Osteoblast (primary cell): ENCODE measurements at regions not wholly inside any gene's neighbourhood (a gene's known extent, or its start where the extent isn't known, plus 50 kb on each side); places are given as distances from the start of the nearest gene placed in this dataset.

ENCODE experiments used
- DNase-seq: peaks from one replicate; pipeline ENCODE4 v3.0.0; 2011; ENCODE audit warnings: low spot score, mixed read lengths; ENCODE audit not compliant: insufficient read length; ENCODE audit errors: missing footprints
- H2AFZ ChIP-seq: 2 replicates; pipeline ENCODE4 v1.6.0; 2011; ENCODE audit warnings: mild to moderate bottlenecking, low read length
- H3K27ac ChIP-seq: 2 replicates; pipeline ENCODE4 v1.5.1; 2011; ENCODE audit warnings: mild to moderate bottlenecking, low read depth, low read length, moderate library complexity
- H3K27me3 ChIP-seq: 2 replicates; pipeline ENCODE4 v1.6.0; 2012; ENCODE audit warnings: mild to moderate bottlenecking, control low read depth, inconsistent platforms, low read length, moderate library complexity; ENCODE audit not compliant: insufficient read depth
- H3K36me3 ChIP-seq: 2 replicates; pipeline ENCODE4 v1.5.1; 2011; ENCODE audit warnings: mild to moderate bottlenecking, low read length, control low read depth, moderate library complexity; ENCODE audit not compliant: insufficient read depth
- H3K4me1 ChIP-seq: 2 replicates; pipeline ENCODE4 v1.5.1; 2011; ENCODE audit warnings: mild to moderate bottlenecking, low read length, control low read depth, moderate library complexity; ENCODE audit not compliant: insufficient read depth
- H3K4me2 ChIP-seq: 2 replicates; pipeline ENCODE4 v1.6.0; 2011; ENCODE audit warnings: mild to moderate bottlenecking, low read length; ENCODE audit not compliant: insufficient read depth
- H3K4me3 ChIP-seq: fragments of 200-600 bp; sonication (generic); 3 replicates; pipeline ENCODE4 v1.5.1; 2012; ENCODE audit warnings: mild to moderate bottlenecking, low read length, inconsistent platforms; ENCODE audit not compliant: insufficient read depth
- H3K79me2 ChIP-seq: 2 replicates; pipeline ENCODE4 v1.6.0; 2012; ENCODE audit warnings: mild to moderate bottlenecking, low read length, control low read depth, inconsistent platforms; ENCODE audit not compliant: insufficient read depth
- H3K9me3 ChIP-seq: 2 replicates; pipeline ENCODE4 v1.5.1; 2011; ENCODE audit warnings: low read depth, low read length, control low read depth
- H4K20me1 ChIP-seq: 2 replicates; pipeline ENCODE4 v1.6.0; 2012; ENCODE audit warnings: mild to moderate bottlenecking, low read length, control low read depth; ENCODE audit not compliant: insufficient read depth
- CTCF ChIP-seq: IDR thresholded peaks from 2 replicates; pipeline ENCODE4 v1.5.1; 2011; ENCODE audit warnings: mild to moderate bottlenecking, low read depth, low read length, moderate library complexity; ENCODE audit errors: extremely low read depth

GRCh38 chr13:78334059-78334458 lies 269.3 kb downstream of the POU4F1 start:
- no peaks in the 10 kb centered on the region for H3K79me2 ChIP-seq

GRCh38 chr13:78326633-78327032 lies 276.7 kb downstream of the POU4F1 start:
- Histone ChIP-seq H3K27me3 (no peaks in the 10 kb centered on the region), H3K4me1 (no peaks in the 10 kb centered on the region), H3K9me3 (no peaks in the 10 kb centered on the region), H3K79me2 (no peaks in the 10 kb centered on the region), H3K36me3 (no peaks in the 10 kb centered on the region), H3K27ac (no peak overlapping the region), H2AFZ (no peak overlapping the region), H4K20me1 (no peaks in the 10 kb centered on the region), H3K4me3 (no peak overlapping the region), H3K4me2 (no peak overlapping the region)
- no peak for DNase-seq
- no peak for TF ChIP-seq CTCF

More at GRCh38 chr13:78334059-78334458, 269.3 kb downstream of the POU4F1 start:
- Histone ChIP-seq H3K4me1 (no peaks in the 10 kb centered on the region), H3K27me3 (no peaks in the 10 kb centered on the region), H3K36me3 (no peaks in the 10 kb centered on the region), H3K9me3 (no peaks in the 10 kb centered on the region), H2AFZ (no peak overlapping the region), H3K27ac (no peak overlapping the region), H3K4me3 (no peak overlapping the region), H4K20me1 (no peaks in the 10 kb centered on the region), H3K4me2 (no peak overlapping the region)
- DNase-seq: no peak
- TF ChIP-seq CTCF: no peak

GRCh38 chr13:78325585-78325984 lies 277.8 kb downstream of the POU4F1 start:
- no peaks in the 10 kb centered on the region for H4K20me1 ChIP-seq
- no peak for DNase-seq
- no peak overlapping the region for H3K27ac ChIP-seq
- H3K79me2 ChIP-seq: no peaks in the 10 kb centered on the region
- H3K36me3 ChIP-seq: no peaks in the 10 kb centered on the region
- H3K27me3 ChIP-seq: no peaks in the 10 kb centered on the region
- H3K4me3 ChIP-seq: no peak overlapping the region
- H3K9me3 ChIP-seq: no peaks in the 10 kb centered on the region
- H2AFZ ChIP-seq: no peak overlapping the region
- TF ChIP-seq CTCF: no peak
- H3K4me1 ChIP-seq: no peaks in the 10 kb centered on the region
- H3K4me2 ChIP-seq: no peak overlapping the region

GRCh38 chr13:78323848-78324247 lies 279.5 kb downstream of the POU4F1 start:
- Histone ChIP-seq H4K20me1 (no peaks in the 10 kb centered on the region), H3K4me3 (no peak overlapping the region), H3K79me2 (no peaks in the 10 kb centered on the region), H3K27me3 (no peaks in the 10 kb centered on the region), H3K4me2 (no peak overlapping the region), H3K36me3 (no peaks in the 10 kb centered on the region), H3K9me3 (no peaks in the 10 kb centered on the region), H2AFZ (no peak overlapping the region), H3K27ac (no peak overlapping the region), H3K4me1 (no peaks in the 10 kb centered on the region)
- TF ChIP-seq CTCF: no peak
- no peak for DNase-seq
